ENCODE measurements at regions not wholly inside any gene's neighbourhood (a gene's known extent, or its start where the extent isn't known, plus 50 kb on each side); places are given as distances from the start of the nearest gene placed in this dataset.

DNA sequence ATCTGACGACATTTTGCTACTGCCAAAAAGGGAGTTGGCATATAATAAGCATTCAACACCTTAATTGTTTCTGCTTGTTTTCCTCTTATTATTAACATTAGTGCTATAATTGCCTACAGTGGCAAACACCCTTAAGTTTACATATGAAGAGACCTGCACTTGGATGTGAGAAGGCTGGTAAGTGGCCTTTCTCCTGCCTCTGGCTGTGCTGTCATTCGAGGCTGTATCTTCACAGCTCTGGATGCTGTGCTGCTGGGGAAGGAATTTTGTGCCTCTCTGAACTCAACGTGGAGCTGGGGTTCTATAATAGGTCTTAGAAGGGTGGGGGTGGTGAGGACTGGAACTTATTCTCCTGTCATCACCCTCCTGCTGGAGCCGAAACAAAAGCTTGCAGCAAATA, 385.9 kb downstream of the EMP1 start:
- no peak overlapping the region for H3K27ac ChIP-seq (replicated peaks)
- DNase-seq (ENCODE audit: low read depth in 1 of 2, low spot score in 1 of 2): no peak
- H3K27me3 ChIP-seq (ENCODE audit: insufficient read depth, poor library complexity, severe bottlenecking): peaks cover 4% of the 10 kb centered on the region
- TF ChIP-seq, protein P1, sequence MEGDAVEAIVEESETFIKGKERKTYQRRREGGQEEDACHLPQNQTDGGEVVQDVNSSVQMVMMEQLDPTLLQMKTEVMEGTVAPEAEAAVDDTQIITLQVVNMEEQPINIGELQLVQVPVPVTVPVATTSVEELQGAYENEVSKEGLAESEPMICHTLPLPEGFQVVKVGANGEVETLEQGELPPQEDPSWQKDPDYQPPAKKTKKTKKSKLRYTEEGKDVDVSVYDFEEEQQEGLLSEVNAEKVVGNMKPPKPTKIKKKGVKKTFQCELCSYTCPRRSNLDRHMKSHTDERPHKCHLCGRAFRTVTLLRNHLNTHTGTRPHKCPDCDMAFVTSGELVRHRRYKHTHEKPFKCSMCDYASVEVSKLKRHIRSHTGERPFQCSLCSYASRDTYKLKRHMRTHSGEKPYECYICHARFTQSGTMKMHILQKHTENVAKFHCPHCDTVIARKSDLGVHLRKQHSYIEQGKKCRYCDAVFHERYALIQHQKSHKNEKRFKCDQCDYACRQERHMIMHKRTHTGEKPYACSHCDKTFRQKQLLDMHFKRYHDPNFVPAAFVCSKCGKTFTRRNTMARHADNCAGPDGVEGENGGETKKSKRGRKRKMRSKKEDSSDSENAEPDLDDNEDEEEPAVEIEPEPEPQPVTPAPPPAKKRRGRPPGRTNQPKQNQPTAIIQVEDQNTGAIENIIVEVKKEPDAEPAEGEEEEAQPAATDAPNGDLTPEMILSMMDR (IDR thresholded peaks at IDR 0.05; ENCODE audit: insufficient read depth, low read length): no peak
- TF ChIP-seq GABPA (IDR thresholded peaks at IDR 0.05; ENCODE audit: low read depth) (no peak), SPI1 (IDR thresholded peaks at IDR 0.05; ENCODE audit: borderline replicate concordance, low read depth) (no peak), POLR2AphosphoS5 (IDR thresholded peaks at IDR 0.05; ENCODE audit: low read depth) (no peak)
- TF ChIP-seq, protein P2, sequence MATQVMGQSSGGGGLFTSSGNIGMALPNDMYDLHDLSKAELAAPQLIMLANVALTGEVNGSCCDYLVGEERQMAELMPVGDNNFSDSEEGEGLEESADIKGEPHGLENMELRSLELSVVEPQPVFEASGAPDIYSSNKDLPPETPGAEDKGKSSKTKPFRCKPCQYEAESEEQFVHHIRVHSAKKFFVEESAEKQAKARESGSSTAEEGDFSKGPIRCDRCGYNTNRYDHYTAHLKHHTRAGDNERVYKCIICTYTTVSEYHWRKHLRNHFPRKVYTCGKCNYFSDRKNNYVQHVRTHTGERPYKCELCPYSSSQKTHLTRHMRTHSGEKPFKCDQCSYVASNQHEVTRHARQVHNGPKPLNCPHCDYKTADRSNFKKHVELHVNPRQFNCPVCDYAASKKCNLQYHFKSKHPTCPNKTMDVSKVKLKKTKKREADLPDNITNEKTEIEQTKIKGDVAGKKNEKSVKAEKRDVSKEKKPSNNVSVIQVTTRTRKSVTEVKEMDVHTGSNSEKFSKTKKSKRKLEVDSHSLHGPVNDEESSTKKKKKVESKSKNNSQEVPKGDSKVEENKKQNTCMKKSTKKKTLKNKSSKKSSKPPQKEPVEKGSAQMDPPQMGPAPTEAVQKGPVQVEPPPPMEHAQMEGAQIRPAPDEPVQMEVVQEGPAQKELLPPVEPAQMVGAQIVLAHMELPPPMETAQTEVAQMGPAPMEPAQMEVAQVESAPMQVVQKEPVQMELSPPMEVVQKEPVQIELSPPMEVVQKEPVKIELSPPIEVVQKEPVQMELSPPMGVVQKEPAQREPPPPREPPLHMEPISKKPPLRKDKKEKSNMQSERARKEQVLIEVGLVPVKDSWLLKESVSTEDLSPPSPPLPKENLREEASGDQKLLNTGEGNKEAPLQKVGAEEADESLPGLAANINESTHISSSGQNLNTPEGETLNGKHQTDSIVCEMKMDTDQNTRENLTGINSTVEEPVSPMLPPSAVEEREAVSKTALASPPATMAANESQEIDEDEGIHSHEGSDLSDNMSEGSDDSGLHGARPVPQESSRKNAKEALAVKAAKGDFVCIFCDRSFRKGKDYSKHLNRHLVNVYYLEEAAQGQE (IDR thresholded peaks at IDR 0.05; ENCODE audit: insufficient replicate concordance, low read depth): no peak
- no peak overlapping the region for H3K4me3 ChIP-seq (replicated peaks; ENCODE audit: insufficient read depth, low read length)

DNA sequence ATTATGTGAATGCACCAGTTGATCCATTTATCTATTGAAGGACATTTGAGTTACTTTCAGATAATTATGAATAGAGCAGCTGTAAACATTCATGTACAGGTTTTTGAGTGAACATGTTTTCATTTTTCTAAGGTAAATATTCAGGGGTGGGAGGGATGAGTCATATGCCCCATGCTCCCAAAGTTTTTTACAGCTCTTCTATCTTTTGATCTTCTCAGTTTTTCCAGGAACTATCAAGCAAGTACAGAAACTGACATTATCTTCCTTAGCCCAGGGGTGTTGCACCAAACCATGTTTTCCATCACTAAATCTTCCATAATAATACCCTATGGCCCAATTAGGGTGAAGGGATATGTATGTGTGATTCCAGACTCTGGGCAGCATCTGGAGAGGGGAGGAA, 384.5 kb downstream of the EMP1 start:
- no peak overlapping the region for H3K4me3 ChIP-seq (replicated peaks; ENCODE audit: insufficient read depth, low read length)
- TF ChIP-seq SPI1 (IDR thresholded peaks at IDR 0.05; ENCODE audit: borderline replicate concordance, low read depth) (no peak), POLR2AphosphoS5 (IDR thresholded peaks at IDR 0.05; ENCODE audit: low read depth) (no peak), GABPA (IDR thresholded peaks at IDR 0.05; ENCODE audit: low read depth) (no peak)
- TF ChIP-seq, protein P1 (IDR thresholded peaks at IDR 0.05; ENCODE audit: insufficient read depth, low read length): no peak
- TF ChIP-seq, protein P2 (IDR thresholded peaks at IDR 0.05; ENCODE audit: insufficient replicate concordance, low read depth): no peak
- no peak overlapping the region for H3K27ac ChIP-seq (replicated peaks)
- H3K27me3 ChIP-seq (ENCODE audit: insufficient read depth, poor library complexity, severe bottlenecking): peaks cover 4% of the 10 kb centered on the region
- DNase-seq (ENCODE audit: low read depth in 1 of 2, low spot score in 1 of 2): no peak

DNA sequence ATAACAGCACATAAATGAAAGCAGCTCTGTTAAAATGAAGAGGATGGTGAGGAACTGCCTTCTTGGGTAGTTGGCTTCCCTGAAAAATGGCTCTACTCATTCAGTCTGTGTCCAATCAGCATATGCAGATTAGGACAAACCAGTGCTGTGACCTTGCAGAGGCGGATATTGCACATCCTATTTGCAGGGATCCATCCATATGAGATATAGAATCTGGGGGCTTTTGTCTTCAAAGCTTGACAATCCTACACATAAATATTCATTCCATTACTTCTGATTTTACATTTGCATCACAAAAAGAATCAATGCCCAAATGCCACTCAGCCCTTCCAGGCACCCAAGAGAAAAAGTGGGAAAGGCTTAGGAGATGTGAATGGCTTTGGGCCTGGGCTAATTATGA, 383.7 kb downstream of the EMP1 start:
- TF ChIP-seq GABPA (IDR thresholded peaks at IDR 0.05; ENCODE audit: low read depth): no peak
- TF ChIP-seq SPI1 (IDR thresholded peaks at IDR 0.05; ENCODE audit: borderline replicate concordance, low read depth): no peak
- no peak for TF ChIP-seq POLR2AphosphoS5 (IDR thresholded peaks at IDR 0.05; ENCODE audit: low read depth)
- TF ChIP-seq, protein P2 (IDR thresholded peaks at IDR 0.05; ENCODE audit: insufficient replicate concordance, low read depth): no peak
- TF ChIP-seq, protein P1 (IDR thresholded peaks at IDR 0.05; ENCODE audit: insufficient read depth, low read length): no peak
- Histone ChIP-seq H3K27me3 (ENCODE audit: insufficient read depth, poor library complexity, severe bottlenecking) (peaks cover 4% of the 10 kb centered on the region), H3K27ac (replicated peaks) (no peak overlapping the region), H3K4me3 (replicated peaks; ENCODE audit: insufficient read depth, low read length) (no peak overlapping the region)
- no peak for DNase-seq (ENCODE audit: low read depth in 1 of 2, low spot score in 1 of 2)
